ENCODE measurements at regions not wholly inside any gene's neighbourhood (a gene's known extent, or its start where the extent isn't known, plus 50 kb on each side); places are given as distances from the start of the nearest gene placed in this dataset.

GRCh38 chr5:77146896-77147295 lies 59.8 kb upstream of the ZBED3 start (continued):
- TF ChIP-seq LCOR (CRISPR knock-in tag; IDR thresholded peaks at IDR 0.05) (no peak), BRCA1 (IDR thresholded peaks at IDR 0.05) (no peak), BRCA1 (CRISPR knock-in tag; IDR thresholded peaks at IDR 0.05) (no peak), HCFC1 (IDR thresholded peaks at IDR 0.05; ENCODE audit: low read depth, low read length) (no peak), ZNF165 (CRISPR knock-in tag; IDR thresholded peaks at IDR 0.05; ENCODE audit: borderline replicate concordance) (no peak), SREBF1 (IDR thresholded peaks at IDR 0.05; ENCODE audit: borderline replicate concordance, low read depth, low read length) (no peak), TRIM25 (IDR thresholded peaks at IDR 0.05; ENCODE audit: borderline replicate concordance) (no peak), HNRNPL (IDR thresholded peaks at IDR 0.05; ENCODE audit: low read depth, low read length) (no peak), MAFG (tag; conservative IDR thresholded peaks at IDR 0.05) (peak; percentile 33; the same call in 1 of the 2 replicates), POU5F1 (IDR thresholded peaks at IDR 0.05; ENCODE audit: borderline replicate concordance, low read depth, low read length, partially characterized antibody) (no peak), HMG20B (CRISPR knock-in tag; IDR thresholded peaks at IDR 0.05) (no peak), NR3C1 (CRISPR knock-in tag; IDR thresholded peaks at IDR 0.05) (no peak), SUPT5H (IDR thresholded peaks at IDR 0.05) (no peak), RCOR1 (IDR thresholded peaks at IDR 0.05; ENCODE audit: borderline replicate concordance in 1 of 2, low read depth in 2 of 2, low read length in 2 of 2) (no peak)

All from K562 (cell line).